ENCODE measurements at regions not wholly inside any gene's neighbourhood (a gene's known extent, or its start where the extent isn't known, plus 50 kb on each side); places are given as distances from the start of the nearest gene placed in this dataset.

DNA sequence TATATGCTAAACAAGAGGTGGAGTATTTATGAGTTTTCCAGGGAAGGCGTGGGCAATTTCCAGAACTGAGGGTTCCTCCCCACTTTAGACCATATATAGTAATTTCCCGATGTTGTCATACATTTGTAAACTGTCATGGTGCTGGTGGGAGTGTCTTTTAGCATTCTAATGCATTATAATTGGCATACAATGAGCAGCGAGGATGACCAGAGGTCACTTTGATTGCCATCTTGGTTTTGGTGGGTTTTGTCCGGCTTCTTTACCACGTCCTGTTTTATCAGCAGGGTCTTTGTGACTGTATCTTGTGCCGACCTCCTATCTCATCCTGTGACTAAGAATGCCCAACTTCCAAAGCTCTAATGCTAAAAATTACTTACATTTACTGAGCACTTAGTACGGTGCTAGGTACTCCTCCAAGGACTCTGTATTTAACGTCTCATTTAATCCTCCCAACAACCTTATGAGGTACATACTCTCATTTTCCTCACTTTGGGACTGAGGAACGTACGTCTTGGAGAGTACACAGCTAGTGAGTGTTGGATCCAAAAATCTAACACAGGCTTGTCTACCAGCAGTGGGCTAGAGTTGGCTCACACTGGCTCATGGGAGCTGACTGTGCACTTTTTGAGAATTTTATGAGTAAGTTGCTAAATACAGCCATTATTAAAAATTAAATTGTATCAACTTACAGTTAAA, 144.8 kb upstream of the NEBL start:
- Histone ChIP-seq H3K27me3 (ENCODE audit: insufficient read depth, low read depth, low read length) (no peaks in the 10 kb centered on the region), H2AFZ (ENCODE audit: low read depth, low read length) (no peak overlapping the region), H3K9me3 (ENCODE audit: low read length) (no peaks in the 10 kb centered on the region), H3K4me2 (ENCODE audit: low read length) (no peak overlapping the region), H4K20me1 (ENCODE audit: insufficient read depth) (no peaks in the 10 kb centered on the region), H3K79me2 (replicated peaks; ENCODE audit: insufficient read depth, low read length) (no peaks in the 10 kb centered on the region), H3K9ac (ENCODE audit: low read length) (no peak overlapping the region), H3K9me2 (ENCODE audit: insufficient read depth, low read length) (no peaks in the 10 kb centered on the region), H3F3A (ENCODE audit: insufficient read depth, low read length, poor library complexity, severe bottlenecking) (no peaks in the 10 kb centered on the region), H3K36me3 (ENCODE audit: insufficient read depth, low read length) (no peaks in the 10 kb centered on the region), H3K4me3 (ENCODE audit: low read length) (no peak overlapping the region), H3K27ac (ENCODE audit: low read length) (no peak overlapping the region)
- TF ChIP-seq TAF1 (IDR thresholded peaks at IDR 0.05; ENCODE audit: low read depth) = no peak
- TF ChIP-seq, protein P1, sequence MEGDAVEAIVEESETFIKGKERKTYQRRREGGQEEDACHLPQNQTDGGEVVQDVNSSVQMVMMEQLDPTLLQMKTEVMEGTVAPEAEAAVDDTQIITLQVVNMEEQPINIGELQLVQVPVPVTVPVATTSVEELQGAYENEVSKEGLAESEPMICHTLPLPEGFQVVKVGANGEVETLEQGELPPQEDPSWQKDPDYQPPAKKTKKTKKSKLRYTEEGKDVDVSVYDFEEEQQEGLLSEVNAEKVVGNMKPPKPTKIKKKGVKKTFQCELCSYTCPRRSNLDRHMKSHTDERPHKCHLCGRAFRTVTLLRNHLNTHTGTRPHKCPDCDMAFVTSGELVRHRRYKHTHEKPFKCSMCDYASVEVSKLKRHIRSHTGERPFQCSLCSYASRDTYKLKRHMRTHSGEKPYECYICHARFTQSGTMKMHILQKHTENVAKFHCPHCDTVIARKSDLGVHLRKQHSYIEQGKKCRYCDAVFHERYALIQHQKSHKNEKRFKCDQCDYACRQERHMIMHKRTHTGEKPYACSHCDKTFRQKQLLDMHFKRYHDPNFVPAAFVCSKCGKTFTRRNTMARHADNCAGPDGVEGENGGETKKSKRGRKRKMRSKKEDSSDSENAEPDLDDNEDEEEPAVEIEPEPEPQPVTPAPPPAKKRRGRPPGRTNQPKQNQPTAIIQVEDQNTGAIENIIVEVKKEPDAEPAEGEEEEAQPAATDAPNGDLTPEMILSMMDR (IDR thresholded peaks at IDR 0.05; ENCODE audit: poor library complexity, severe bottlenecking) = no peak
- TF ChIP-seq, protein P2, sequence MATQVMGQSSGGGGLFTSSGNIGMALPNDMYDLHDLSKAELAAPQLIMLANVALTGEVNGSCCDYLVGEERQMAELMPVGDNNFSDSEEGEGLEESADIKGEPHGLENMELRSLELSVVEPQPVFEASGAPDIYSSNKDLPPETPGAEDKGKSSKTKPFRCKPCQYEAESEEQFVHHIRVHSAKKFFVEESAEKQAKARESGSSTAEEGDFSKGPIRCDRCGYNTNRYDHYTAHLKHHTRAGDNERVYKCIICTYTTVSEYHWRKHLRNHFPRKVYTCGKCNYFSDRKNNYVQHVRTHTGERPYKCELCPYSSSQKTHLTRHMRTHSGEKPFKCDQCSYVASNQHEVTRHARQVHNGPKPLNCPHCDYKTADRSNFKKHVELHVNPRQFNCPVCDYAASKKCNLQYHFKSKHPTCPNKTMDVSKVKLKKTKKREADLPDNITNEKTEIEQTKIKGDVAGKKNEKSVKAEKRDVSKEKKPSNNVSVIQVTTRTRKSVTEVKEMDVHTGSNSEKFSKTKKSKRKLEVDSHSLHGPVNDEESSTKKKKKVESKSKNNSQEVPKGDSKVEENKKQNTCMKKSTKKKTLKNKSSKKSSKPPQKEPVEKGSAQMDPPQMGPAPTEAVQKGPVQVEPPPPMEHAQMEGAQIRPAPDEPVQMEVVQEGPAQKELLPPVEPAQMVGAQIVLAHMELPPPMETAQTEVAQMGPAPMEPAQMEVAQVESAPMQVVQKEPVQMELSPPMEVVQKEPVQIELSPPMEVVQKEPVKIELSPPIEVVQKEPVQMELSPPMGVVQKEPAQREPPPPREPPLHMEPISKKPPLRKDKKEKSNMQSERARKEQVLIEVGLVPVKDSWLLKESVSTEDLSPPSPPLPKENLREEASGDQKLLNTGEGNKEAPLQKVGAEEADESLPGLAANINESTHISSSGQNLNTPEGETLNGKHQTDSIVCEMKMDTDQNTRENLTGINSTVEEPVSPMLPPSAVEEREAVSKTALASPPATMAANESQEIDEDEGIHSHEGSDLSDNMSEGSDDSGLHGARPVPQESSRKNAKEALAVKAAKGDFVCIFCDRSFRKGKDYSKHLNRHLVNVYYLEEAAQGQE (IDR thresholded peaks at IDR 0.05; ENCODE audit: borderline replicate concordance) = no peak
- no peak for TF ChIP-seq MXI1 (conservative IDR thresholded peaks at IDR 0.05; ENCODE audit: poor library complexity, severe bottlenecking)
- no peak for TF ChIP-seq POLR2AphosphoS5 (IDR thresholded peaks at IDR 0.05)

DNA sequence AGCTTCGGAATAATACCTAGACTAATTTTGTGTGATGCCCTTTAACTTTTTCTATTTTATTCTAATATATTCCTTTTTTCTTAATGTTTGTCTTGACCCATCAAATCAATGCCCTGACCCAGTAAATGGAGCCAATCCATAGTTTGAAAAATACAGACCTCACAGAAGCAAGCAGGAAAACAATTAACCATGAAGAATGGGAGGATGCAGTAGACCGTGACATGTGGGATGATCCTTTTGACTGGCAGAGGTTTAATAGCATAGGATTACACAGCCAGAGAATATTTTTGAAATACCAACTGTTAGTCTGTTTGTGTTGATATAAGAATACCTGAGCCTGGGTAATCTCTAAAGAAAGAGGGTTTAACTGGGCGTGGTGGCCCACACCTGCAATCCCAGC, 142.6 kb upstream of the NEBL start:
- no peak overlapping the region for H3K27ac ChIP-seq (ENCODE audit: low read length)

More for the DNA sequence above, 142.6 kb upstream of the NEBL start:
- H3K9ac ChIP-seq (ENCODE audit: low read length) = no peak overlapping the region
- H3F3A ChIP-seq (ENCODE audit: insufficient read depth, low read length, poor library complexity, severe bottlenecking) = no peaks in the 10 kb centered on the region
- H3K27me3 ChIP-seq (ENCODE audit: insufficient read depth, low read depth, low read length) = no peaks in the 10 kb centered on the region
- TF ChIP-seq RAD21 (conservative IDR thresholded peaks at IDR 0.05) (no peak), POLR2AphosphoS5 (IDR thresholded peaks at IDR 0.05) (no peak), EP300 (conservative IDR thresholded peaks at IDR 0.05; ENCODE audit: poor library complexity, severe bottlenecking) (no peak), SMC3 (conservative IDR thresholded peaks at IDR 0.05; ENCODE audit: poor library complexity) (no peak), MXI1 (conservative IDR thresholded peaks at IDR 0.05; ENCODE audit: poor library complexity, severe bottlenecking) (no peak), EZH2 (IDR thresholded peaks at IDR 0.05; ENCODE audit: borderline replicate concordance, insufficient read depth, low read length, poor library complexity, severe bottlenecking) (no peak), TAF1 (IDR thresholded peaks at IDR 0.05; ENCODE audit: low read depth) (no peak)
- TF ChIP-seq, protein P1 (IDR thresholded peaks at IDR 0.05; ENCODE audit: poor library complexity, severe bottlenecking) = no peak
- TF ChIP-seq, protein P2 (IDR thresholded peaks at IDR 0.05; ENCODE audit: borderline replicate concordance) = no peak
- no peak overlapping the region for H3K4me3 ChIP-seq (ENCODE audit: low read length)
- H2AFZ ChIP-seq (ENCODE audit: low read depth, low read length) = no peak overlapping the region
- no peaks in the 10 kb centered on the region for H3K9me3 ChIP-seq (ENCODE audit: low read length)
- no peaks in the 10 kb centered on the region for H3K79me2 ChIP-seq (replicated peaks; ENCODE audit: insufficient read depth, low read length)
- no peak overlapping the region for H3K4me2 ChIP-seq (ENCODE audit: low read length)
- no peaks in the 10 kb centered on the region for H3K9me2 ChIP-seq (ENCODE audit: insufficient read depth, low read length)
- H3K36me3 ChIP-seq (ENCODE audit: insufficient read depth, low read length) = no peaks in the 10 kb centered on the region
- H4K20me1 ChIP-seq (ENCODE audit: insufficient read depth) = no peaks in the 10 kb centered on the region
